GM21737 (cell line): ENCODE measurements at regions not wholly inside any gene's neighbourhood (a gene's known extent, or its start where the extent isn't known, plus 50 kb on each side); places are given as distances from the start of the nearest gene placed in this dataset.

ENCODE experiments used
- ATAC-seq: cut with Tn5 transposase; IDR thresholded peaks from one replicate; pipeline ENCODE4 v1.9.1; 2021; ENCODE audit warnings: mild to moderate bottlenecking, moderate library complexity; ENCODE audit not compliant: unreplicated experiment

DNA sequence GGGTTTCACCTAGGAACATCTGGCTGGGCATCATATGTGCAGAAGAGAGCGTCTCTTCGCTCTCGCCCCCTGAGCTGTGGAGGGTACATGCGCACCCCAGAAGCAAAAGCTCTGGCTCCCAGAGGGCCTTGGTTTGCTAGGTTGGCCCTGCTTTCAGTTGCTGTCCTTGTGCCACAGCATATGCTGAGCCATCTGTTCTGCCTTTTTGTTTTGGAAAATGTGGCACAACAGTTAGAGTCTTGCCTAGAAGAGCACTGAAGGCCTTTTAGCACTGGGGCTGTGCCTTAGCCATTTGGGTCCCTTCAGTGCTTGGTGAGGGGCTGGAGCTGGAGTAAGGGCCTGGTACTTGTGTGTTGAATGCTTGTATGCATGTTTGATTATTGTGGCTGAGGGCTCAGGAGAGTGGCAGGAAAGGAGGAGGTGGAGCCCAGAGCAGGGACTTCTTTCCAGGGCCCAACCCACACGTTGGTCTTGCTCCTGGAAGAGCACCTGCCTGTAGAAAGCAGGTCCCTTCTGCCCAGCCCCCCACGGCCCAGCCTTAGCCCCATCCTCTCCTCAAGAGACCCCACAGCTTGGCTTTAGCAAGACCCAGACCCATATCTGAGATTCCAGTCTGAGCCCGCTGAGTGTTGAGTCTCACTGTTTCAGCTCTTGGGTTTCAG lies 113.7 kb downstream of the SLC25A47 start:
- no peak for ATAC-seq

DNA sequence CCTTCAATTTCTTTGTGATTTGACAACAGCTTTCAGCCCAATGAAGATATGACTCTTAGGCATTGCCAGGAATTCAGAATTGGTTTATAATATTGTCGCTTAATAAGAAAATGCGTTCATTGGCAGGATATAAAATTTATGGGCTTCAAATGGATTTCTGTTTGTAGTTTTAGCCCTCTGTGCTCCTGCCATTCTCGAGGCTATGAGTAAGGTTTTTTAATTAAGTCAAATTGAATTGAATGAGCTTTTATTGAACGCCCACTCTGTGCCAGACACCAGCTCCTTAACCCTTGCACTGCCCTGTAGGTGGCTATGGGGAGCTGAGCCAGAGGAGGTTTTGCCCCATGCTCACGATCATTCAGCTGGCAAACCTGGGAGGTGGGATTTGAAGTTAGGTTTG lies 115.1 kb downstream of the SLC25A47 start:
- ATAC-seq: no peak

- ATAC-seq: no peak
Measured at GRCh38 chr14:100438678-100439592, 115.8 kb downstream of the SLC25A47 start.

GRCh38 chr14:100439781-100440180 lies 116.6 kb downstream of the SLC25A47 start:
- no peak for ATAC-seq

DNA sequence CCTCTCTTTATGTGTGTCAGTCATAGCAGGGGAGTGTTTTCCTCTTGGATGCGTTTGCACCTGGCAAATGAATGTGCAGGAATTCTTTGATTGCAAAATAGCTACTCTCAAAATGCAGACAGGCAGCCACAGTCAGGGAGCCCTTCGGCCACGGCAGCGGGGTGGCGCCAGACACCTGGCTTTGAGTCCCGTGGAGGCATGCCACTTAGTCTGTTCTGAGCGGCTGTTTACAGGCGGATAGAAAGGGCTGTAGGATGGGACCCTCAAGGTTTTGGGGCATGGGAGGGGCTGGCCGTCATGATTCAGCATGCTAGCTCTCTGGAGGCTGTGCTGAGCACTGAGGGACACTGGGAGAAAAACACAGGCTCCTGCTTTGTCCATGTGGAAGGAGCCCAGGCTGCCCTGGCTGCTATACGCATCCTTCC lies 117.1 kb downstream of the SLC25A47 start:
- no peak for ATAC-seq

- ATAC-seq: no peak
Measured at GRCh38 chr14:100440758-100441203, 117.6 kb downstream of the SLC25A47 start.

- ATAC-seq: no peak
Measured at GRCh38 chr14:100441271-100441947, 118.3 kb downstream of the SLC25A47 start.

- ATAC-seq: no peak
Measured at GRCh38 chr14:100442036-100442435, 118.9 kb downstream of the SLC25A47 start.

GRCh38 chr14:100442498-100443490 lies 119.7 kb downstream of the SLC25A47 start:
- no peak for ATAC-seq

DNA sequence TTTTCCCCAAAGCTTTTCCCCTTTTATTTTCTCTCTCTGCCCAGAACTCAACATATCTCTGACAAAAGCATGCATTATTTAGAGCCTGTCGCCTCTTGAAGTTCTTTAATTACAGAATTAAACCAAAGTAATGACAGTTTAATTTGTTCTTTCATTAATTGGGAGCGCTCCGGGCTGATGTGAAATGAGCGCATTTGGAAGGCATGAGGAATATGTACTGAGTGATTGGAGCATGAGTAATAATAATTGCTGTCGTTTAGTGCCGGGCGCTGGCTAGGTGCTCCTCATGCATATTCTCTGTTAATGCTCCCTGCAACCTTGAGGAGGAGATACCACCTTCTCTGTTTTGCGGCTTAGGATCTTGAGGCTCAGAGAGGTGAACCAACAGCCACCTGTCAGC lies 120.5 kb downstream of the SLC25A47 start:
- ATAC-seq: no peak

GRCh38 chr14:100445436-100446088 lies 122.4 kb downstream of the SLC25A47 start:
- ATAC-seq: no peak

- ATAC-seq: no peak
Measured at GRCh38 chr14:100446572-100446971, 123.4 kb downstream of the SLC25A47 start.

DNA sequence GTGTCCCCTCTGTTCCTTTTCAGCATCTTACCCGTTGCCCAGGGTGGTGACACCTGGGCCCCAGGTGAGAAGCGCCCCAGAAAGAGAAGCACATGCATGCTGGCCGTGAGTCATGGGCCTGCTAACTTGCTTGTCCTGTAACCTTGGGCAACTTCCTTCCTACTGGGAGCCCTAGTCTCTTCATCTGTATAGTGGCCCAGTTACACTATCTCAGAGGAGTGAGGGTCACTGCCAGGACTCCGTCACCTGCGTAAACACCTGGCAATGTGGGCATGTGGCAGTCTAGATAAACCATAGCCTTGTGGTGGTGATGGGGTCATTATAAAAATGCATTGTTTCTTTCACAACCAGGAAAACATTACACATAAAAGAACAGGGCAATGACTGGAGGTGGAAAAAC lies 125.2 kb downstream of the SLC25A47 start:
- ATAC-seq: no peak

- ATAC-seq: no peak
Measured at GRCh38 chr14:100449225-100449987, 126.3 kb downstream of the SLC25A47 start.

- ATAC-seq: no peak
Measured at GRCh38 chr14:100450049-100450448, 126.9 kb downstream of the SLC25A47 start.

- no peak for ATAC-seq
Measured at GRCh38 chr14:100450736-100451135, 127.6 kb downstream of the SLC25A47 start.

DNA sequence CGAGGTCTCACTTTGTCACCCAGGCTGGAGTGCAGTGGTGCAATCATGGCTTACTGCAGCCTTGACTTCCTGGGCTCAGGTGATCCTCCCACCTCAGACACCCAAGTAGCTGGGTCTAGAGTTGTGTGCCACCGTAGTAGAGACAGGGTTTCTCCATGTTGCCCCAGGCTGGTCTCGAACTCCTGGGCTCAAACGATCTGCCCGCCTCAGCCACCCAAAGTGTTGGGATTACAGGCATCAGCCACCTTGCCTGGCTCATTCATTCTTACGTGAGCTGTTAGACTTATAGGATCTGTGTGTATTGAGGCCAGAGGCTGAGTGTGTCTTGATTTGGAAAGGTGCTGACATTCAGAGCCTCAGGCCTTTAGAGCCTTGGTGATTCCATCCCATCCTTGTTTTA lies 128.1 kb downstream of the SLC25A47 start:
- no peak for ATAC-seq

- ATAC-seq: no peak
Measured at GRCh38 chr14:100453930-100454329, 130.8 kb downstream of the SLC25A47 start.

- ATAC-seq: no peak
Measured at GRCh38 chr14:100454437-100454836, 131.3 kb downstream of the SLC25A47 start.
